Neural progenitor cell (in vitro differentiated cells): ENCODE measurements at regions not wholly inside any gene's neighbourhood (a gene's known extent, or its start where the extent isn't known, plus 50 kb on each side); places are given as distances from the start of the nearest gene placed in this dataset.

Experiments
- DNase-seq: peaks from one replicate; pipeline ENCODE4 v3.0.0-alpha.2; 2016; ENCODE audit warnings: low spot score
- H2AFZ ChIP-seq: fragments of 200-600 bp; sonication (generic); replicated peaks from 2 replicates; pipeline ENCODE4 v1.6.1; 2016; ENCODE audit warnings: antibody characterized with exemption
- H3F3A ChIP-seq: fragments of 200-600 bp; sonication (generic); 2 replicates; pipeline ENCODE4 v1.6.1; 2016; ENCODE audit warnings: antibody characterized with exemption, low read depth
- H3K27ac ChIP-seq: fragments of 200-600 bp; sonication (generic); 2 replicates; pipeline ENCODE4 v1.5.1; 2016; ENCODE audit warnings: mild to moderate bottlenecking
- H3K27me3 ChIP-seq: fragments of 200-600 bp; sonication (generic); 2 replicates; pipeline ENCODE4 v1.6.1; 2016; ENCODE audit warnings: mild to moderate bottlenecking, moderate library complexity
- H3K36me3 ChIP-seq: fragments of 200-600 bp; sonication (generic); 2 replicates; pipeline ENCODE4 v1.5.1; 2016
- H3K4me1 ChIP-seq: fragments of 200-600 bp; sonication (generic); 2 replicates; pipeline ENCODE4 v1.6.1; 2016; ENCODE audit warnings: mixed run types
- H3K4me2 ChIP-seq: fragments of 200-600 bp; sonication (generic); 2 replicates; pipeline ENCODE4 v1.6.1; 2016
- H3K4me3 ChIP-seq: fragments of 200-600 bp; sonication (generic); 2 replicates; pipeline ENCODE4 v1.5.1; 2016
- H3K79me2 ChIP-seq: fragments of 200-600 bp; sonication (generic); 2 replicates; pipeline ENCODE4 v1.6.1; 2016; ENCODE audit warnings: low read depth
- H3K9ac ChIP-seq: fragments of 200-600 bp; sonication (generic); 2 replicates; pipeline ENCODE4 v1.6.1; 2016
- H3K9me3 ChIP-seq: fragments of 200-600 bp; sonication (generic); 2 replicates; pipeline ENCODE4 v1.5.1; 2016; ENCODE audit warnings: low read depth
- H4K20me1 ChIP-seq: fragments of 200-600 bp; sonication (generic); 2 replicates; pipeline ENCODE4 v1.6.1; 2016; ENCODE audit warnings: low read depth
- H3K27ac Mint-ChIP-seq: 3 replicates; pipeline ENCODE4 v1.8.0; 2021; ENCODE audit warnings: mixed read lengths
- H3K27me3 Mint-ChIP-seq: 2 replicates; pipeline ENCODE4 v1.8.0; 2022; ENCODE audit warnings: low read depth, mild to moderate bottlenecking, inconsistent platforms, moderate library complexity, mixed read lengths; ENCODE audit not compliant: insufficient read depth
- H3K36me3 Mint-ChIP-seq: 3 replicates; pipeline ENCODE4 v1.8.0; 2021; ENCODE audit warnings: mixed read lengths
- H3K4me1 Mint-ChIP-seq: 3 replicates; pipeline ENCODE4 v1.8.0; 2021; ENCODE audit warnings: mixed read lengths
- H3K4me3 Mint-ChIP-seq: 3 replicates; pipeline ENCODE4 v1.8.0; 2021; ENCODE audit warnings: mild to moderate bottlenecking, moderate library complexity, mixed read lengths
- H3K9me3 Mint-ChIP-seq: 3 replicates; pipeline ENCODE4 v1.8.0; 2020; ENCODE audit warnings: mixed read lengths
- EZH2 ChIP-seq: fragments of 200-600 bp; sonication (generic); IDR thresholded peaks from 2 replicates; pipeline ENCODE4 v1.6.1; 2017; ENCODE audit warnings: antibody characterized with exemption, mild to moderate bottlenecking, moderate library complexity
- EZH2phosphoT487 ChIP-seq: fragments of 200-600 bp; sonication (generic); IDR thresholded peaks from 2 replicates; pipeline ENCODE4 v1.6.1; 2017; ENCODE audit warnings: antibody characterized with exemption
- TF ChIP-seq, protein P1 (sequence below): fragments of 200-600 bp; sonication (generic); IDR thresholded peaks from 2 replicates; pipeline ENCODE4 v1.5.1; 2017; ENCODE audit warnings: antibody characterized with exemption, mild to moderate bottlenecking

DNA sequence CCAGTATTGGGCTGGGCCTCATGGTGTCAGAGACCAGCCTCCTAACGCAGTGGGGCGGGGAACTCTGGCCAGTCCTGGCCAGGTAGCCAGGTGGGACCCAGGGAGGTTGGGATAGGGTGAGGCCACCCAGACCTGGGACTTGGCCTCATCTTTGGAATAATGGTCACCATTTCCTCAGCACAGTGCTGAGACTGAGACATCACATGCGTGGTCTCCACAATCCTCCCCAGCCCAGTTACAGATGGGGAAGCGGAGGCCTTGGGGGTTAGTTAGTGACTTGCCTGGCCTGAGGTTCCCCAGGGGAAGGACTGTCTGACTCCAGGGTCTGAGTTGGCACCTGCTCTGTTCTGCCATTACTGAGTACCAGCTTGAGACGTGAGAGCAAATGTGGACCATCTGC, 77.9 kb upstream of the CASZ1 start:
- no peak overlapping the region for H3K27ac Mint-ChIP-seq
- peaks cover 18% of the 10 kb centered on the region for H3K4me1 Mint-ChIP-seq

DNA sequence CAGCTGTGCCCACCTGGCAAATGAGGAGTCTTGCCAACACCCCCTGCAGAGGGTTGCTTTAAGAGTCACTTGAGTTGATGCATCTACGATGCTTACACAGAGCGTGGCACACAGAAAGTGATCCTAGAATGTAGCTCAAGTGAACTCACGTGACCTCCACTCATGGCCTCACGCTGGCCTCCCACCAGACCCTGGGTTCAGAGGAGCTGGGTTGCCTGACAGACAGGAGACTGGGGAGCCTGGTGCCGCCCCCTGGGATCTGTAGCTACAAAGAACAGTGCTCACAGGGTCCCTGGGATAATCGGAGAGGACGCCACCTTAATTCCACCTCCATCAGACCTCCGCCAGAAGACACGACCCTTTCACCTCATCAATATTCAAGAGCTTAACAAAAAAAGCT, 81.4 kb upstream of the CASZ1 start:
- Mint-ChIP-seq H3K36me3 (no peaks in the 10 kb centered on the region), H3K9me3 (no peaks in the 10 kb centered on the region), H3K27ac (no peak overlapping the region), H3K4me3 (no peak overlapping the region), H3K4me1 (peaks cover 20% of the 10 kb centered on the region), H3K27me3 (peaks cover 15% of the 10 kb centered on the region)
- no peaks in the 10 kb centered on the region for H3K36me3 ChIP-seq
- TF ChIP-seq EZH2phosphoT487 (no peak), EZH2 (no peak)
- TF ChIP-seq, protein P1, sequence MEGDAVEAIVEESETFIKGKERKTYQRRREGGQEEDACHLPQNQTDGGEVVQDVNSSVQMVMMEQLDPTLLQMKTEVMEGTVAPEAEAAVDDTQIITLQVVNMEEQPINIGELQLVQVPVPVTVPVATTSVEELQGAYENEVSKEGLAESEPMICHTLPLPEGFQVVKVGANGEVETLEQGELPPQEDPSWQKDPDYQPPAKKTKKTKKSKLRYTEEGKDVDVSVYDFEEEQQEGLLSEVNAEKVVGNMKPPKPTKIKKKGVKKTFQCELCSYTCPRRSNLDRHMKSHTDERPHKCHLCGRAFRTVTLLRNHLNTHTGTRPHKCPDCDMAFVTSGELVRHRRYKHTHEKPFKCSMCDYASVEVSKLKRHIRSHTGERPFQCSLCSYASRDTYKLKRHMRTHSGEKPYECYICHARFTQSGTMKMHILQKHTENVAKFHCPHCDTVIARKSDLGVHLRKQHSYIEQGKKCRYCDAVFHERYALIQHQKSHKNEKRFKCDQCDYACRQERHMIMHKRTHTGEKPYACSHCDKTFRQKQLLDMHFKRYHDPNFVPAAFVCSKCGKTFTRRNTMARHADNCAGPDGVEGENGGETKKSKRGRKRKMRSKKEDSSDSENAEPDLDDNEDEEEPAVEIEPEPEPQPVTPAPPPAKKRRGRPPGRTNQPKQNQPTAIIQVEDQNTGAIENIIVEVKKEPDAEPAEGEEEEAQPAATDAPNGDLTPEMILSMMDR: no peak
- no peak overlapping the region for H3K27ac ChIP-seq
- H3K4me2 ChIP-seq: no peak overlapping the region
- no peak overlapping the region for H3K4me3 ChIP-seq
- no peaks in the 10 kb centered on the region for H4K20me1 ChIP-seq
- H3F3A ChIP-seq: no peaks in the 10 kb centered on the region
- no peak for DNase-seq
- H3K9me3 ChIP-seq: no peaks in the 10 kb centered on the region
- H2AFZ ChIP-seq: no peak overlapping the region
- H3K27me3 ChIP-seq: no peaks in the 10 kb centered on the region
- H3K9ac ChIP-seq: no peak overlapping the region
- no peaks in the 10 kb centered on the region for H3K4me1 ChIP-seq
- no peaks in the 10 kb centered on the region for H3K79me2 ChIP-seq

More for the DNA sequence above, 77.9 kb upstream of the CASZ1 start:
- Histone ChIP-seq H2AFZ (no peak overlapping the region), H3K36me3 (no peaks in the 10 kb centered on the region), H3K9me3 (no peaks in the 10 kb centered on the region), H3K9ac (no peak overlapping the region), H3K27me3 (no peaks in the 10 kb centered on the region), H3K79me2 (no peaks in the 10 kb centered on the region), H3K4me1 (no peaks in the 10 kb centered on the region), H3K27ac (no peak overlapping the region), H3K4me3 (no peak overlapping the region), H3K4me2 (no peak overlapping the region), H3F3A (no peaks in the 10 kb centered on the region), H4K20me1 (no peaks in the 10 kb centered on the region)
- Mint-ChIP-seq H3K27me3 (peaks cover 10% of the 10 kb centered on the region), H3K36me3 (no peaks in the 10 kb centered on the region), H3K4me3 (no peak overlapping the region), H3K9me3 (no peaks in the 10 kb centered on the region)
- DNase-seq: no peak
- TF ChIP-seq EZH2phosphoT487 (no peak), EZH2 (no peak)
- TF ChIP-seq, protein P1: no peak

DNA sequence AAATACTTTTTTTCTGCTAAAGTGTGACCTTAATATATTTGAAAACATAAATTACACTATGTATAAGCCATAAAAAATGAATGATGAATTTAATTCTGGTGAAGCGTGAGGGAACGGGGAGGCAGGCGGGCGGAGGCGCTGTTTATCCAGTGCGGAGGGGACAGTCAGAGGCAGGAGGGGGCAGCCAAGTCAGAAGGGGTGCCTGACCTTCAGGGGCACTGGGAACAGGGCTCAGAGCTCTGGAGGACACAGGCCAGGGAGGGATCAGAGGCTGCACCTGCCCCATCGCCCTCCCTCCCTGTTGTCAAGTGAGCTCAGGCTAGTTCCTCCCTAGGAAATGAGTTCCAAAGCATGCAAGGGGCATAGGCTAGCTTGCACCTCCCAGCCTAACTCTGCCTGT, 82.0 kb upstream of the CASZ1 start:
- Histone ChIP-seq H3K4me1 (no peaks in the 10 kb centered on the region), H3K36me3 (no peaks in the 10 kb centered on the region), H3F3A (no peaks in the 10 kb centered on the region), H3K27me3 (no peaks in the 10 kb centered on the region), H3K27ac (no peak overlapping the region), H3K9me3 (no peaks in the 10 kb centered on the region), H2AFZ (no peak overlapping the region), H4K20me1 (no peaks in the 10 kb centered on the region), H3K4me3 (no peak overlapping the region), H3K79me2 (no peaks in the 10 kb centered on the region), H3K9ac (no peak overlapping the region), H3K4me2 (no peak overlapping the region)
- Mint-ChIP-seq H3K4me1 (peaks cover 20% of the 10 kb centered on the region), H3K27ac (no peak overlapping the region), H3K27me3 (peaks cover 13% of the 10 kb centered on the region), H3K36me3 (no peaks in the 10 kb centered on the region), H3K9me3 (no peaks in the 10 kb centered on the region), H3K4me3 (no peak overlapping the region)
- DNase-seq: no peak
- TF ChIP-seq EZH2 (no peak), EZH2phosphoT487 (no peak)
- TF ChIP-seq, protein P1: no peak
